ENCODE measurements at regions not wholly inside any gene's neighbourhood (a gene's known extent, or its start where the extent isn't known, plus 50 kb on each side); places are given as distances from the start of the nearest gene placed in this dataset.

GRCh38 chr11:71341173-71341572 lies 88.8 kb upstream of the SHANK2 start:
- no peak for DNase-seq (ENCODE audit: extremely low read depth, low read depth)
- no peak overlapping the region for H3K4me3 ChIP-seq (replicated peaks; ENCODE audit: low read depth, low read length)
- TF ChIP-seq, protein P1, sequence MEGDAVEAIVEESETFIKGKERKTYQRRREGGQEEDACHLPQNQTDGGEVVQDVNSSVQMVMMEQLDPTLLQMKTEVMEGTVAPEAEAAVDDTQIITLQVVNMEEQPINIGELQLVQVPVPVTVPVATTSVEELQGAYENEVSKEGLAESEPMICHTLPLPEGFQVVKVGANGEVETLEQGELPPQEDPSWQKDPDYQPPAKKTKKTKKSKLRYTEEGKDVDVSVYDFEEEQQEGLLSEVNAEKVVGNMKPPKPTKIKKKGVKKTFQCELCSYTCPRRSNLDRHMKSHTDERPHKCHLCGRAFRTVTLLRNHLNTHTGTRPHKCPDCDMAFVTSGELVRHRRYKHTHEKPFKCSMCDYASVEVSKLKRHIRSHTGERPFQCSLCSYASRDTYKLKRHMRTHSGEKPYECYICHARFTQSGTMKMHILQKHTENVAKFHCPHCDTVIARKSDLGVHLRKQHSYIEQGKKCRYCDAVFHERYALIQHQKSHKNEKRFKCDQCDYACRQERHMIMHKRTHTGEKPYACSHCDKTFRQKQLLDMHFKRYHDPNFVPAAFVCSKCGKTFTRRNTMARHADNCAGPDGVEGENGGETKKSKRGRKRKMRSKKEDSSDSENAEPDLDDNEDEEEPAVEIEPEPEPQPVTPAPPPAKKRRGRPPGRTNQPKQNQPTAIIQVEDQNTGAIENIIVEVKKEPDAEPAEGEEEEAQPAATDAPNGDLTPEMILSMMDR (IDR thresholded peaks at IDR 0.05; ENCODE audit: low read depth, low read length, missing control alignments), result no peak

DNA sequence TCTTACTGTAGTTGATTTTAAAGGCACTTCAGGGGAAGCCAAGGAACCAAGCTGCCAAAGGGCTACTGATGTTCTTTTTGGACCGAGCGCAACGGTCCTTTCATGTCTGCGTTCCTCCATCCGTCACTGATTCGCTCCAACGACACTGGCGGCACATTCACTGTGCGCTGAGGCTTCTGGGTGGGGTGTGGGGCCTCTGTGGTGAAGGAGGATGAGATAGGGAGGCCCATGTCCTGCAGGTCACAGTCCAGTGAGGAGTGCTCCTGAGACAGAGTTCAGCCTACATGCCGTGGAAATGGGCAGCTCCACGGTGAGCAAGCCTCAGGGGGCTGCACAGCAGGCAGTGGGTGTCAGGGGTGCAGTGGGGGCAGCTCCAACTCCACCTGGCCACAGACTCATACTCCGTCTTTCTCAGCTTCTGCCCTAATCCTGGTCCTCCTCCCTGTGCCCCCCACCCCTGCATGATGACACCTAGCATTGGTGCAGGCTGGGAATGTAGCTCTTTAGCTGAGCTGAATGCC lies 87.8 kb upstream of the SHANK2 start:
- no peak for DNase-seq (ENCODE audit: extremely low read depth, low read depth)
- no peak overlapping the region for H3K4me3 ChIP-seq (replicated peaks; ENCODE audit: low read depth, low read length)
- TF ChIP-seq, protein P1 (IDR thresholded peaks at IDR 0.05; ENCODE audit: low read depth, low read length, missing control alignments), result no peak

DNA sequence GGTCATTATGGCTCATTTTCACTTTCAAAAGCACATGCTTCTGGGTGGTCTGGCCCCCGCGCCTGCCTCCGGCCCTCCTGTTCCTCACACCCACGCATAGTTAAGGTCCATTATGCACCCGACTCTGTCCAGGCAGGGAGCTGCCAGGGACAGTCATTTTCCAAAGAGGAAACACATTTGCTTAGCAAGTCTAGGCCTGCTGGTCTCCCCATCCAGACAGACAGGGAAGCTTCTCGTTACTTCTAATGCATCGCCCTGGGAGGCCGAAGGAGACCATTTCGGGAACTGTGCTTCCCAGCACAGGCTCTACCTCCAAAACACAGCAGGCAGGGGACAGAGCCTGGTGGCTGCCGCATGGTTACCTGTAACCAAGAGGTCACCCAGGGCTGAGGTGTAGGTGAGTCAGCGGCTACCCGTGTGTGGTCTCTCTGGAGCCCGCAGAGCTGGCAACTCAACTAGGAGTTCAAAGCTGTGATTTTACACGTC lies 87.1 kb upstream of the SHANK2 start:
- DNase-seq (ENCODE audit: extremely low read depth, low read depth), result no peak
- H3K4me3 ChIP-seq (replicated peaks; ENCODE audit: low read depth, low read length), result no peak overlapping the region
- TF ChIP-seq, protein P1 (IDR thresholded peaks at IDR 0.05; ENCODE audit: low read depth, low read length, missing control alignments), result no peak

GRCh38 chr11:71338801-71339395 lies 86.5 kb upstream of the SHANK2 start:
- H3K4me3 ChIP-seq (replicated peaks; ENCODE audit: low read depth, low read length), result no peak overlapping the region
- no peak for DNase-seq (ENCODE audit: extremely low read depth, low read depth)
- TF ChIP-seq, protein P1 (IDR thresholded peaks at IDR 0.05; ENCODE audit: low read depth, low read length, missing control alignments), result no peak

GRCh38 chr11:71336996-71337754 lies 84.8 kb upstream of the SHANK2 start:
- DNase-seq (ENCODE audit: extremely low read depth, low read depth), result no peak
- no peak overlapping the region for H3K4me3 ChIP-seq (replicated peaks; ENCODE audit: low read depth, low read length)
- TF ChIP-seq, protein P1 (IDR thresholded peaks at IDR 0.05; ENCODE audit: low read depth, low read length, missing control alignments), result no peak

- H3K4me3 ChIP-seq (replicated peaks; ENCODE audit: low read depth, low read length), result no peak overlapping the region
- no peak for DNase-seq (ENCODE audit: extremely low read depth, low read depth)
- TF ChIP-seq, protein P1 (IDR thresholded peaks at IDR 0.05; ENCODE audit: low read depth, low read length, missing control alignments), result no peak
Measured at GRCh38 chr11:71336176-71336995, 84.0 kb upstream of the SHANK2 start.
